GM12891 (cell line): ENCODE measurements at regions not wholly inside any gene's neighbourhood (a gene's known extent, or its start where the extent isn't known, plus 50 kb on each side); places are given as distances from the start of the nearest gene placed in this dataset.

Experiments used
- DNase-seq: peaks from one replicate; pipeline ENCODE4 v3.0.0; 2011; ENCODE audit warnings: low spot score; ENCODE audit not compliant: insufficient read length
- FAIRE-seq: peaks from 2 replicates; lab custom pipeline; 2011; peaks lifted over from hg19 to GRCh38; lab: Jason Lieb, UNC
- PAX5 ChIP-seq: IDR thresholded peaks from 2 replicates; pipeline ENCODE4 v1.6.1; 2011; ENCODE audit warnings: low read length, moderate library complexity, mild to moderate bottlenecking; ENCODE audit not compliant: insufficient read depth, severe bottlenecking
- POLR2A ChIP-seq: IDR thresholded peaks from 2 replicates; pipeline ENCODE4 v1.6.1; 2011; ENCODE audit warnings: low read depth, low read length, control low read depth
- POLR2AphosphoS5 ChIP-seq: IDR thresholded peaks from 2 replicates; pipeline ENCODE4 v1.6.1; 2011; ENCODE audit warnings: low read depth, low read length, control low read depth
- POU2F2 ChIP-seq: IDR thresholded peaks from 2 replicates; pipeline ENCODE4 v1.6.1; 2011; ENCODE audit warnings: low read depth, mild to moderate bottlenecking, control low read depth, low read length, moderate library complexity
- SPI1 ChIP-seq: IDR thresholded peaks from 2 replicates; pipeline ENCODE4 v1.6.1; 2011; ENCODE audit warnings: low read depth, low read length, control low read depth
- TAF1 ChIP-seq: IDR thresholded peaks from 2 replicates; pipeline ENCODE4 v1.6.1; 2011; ENCODE audit warnings: low read depth, low read length, control low read depth

DNA sequence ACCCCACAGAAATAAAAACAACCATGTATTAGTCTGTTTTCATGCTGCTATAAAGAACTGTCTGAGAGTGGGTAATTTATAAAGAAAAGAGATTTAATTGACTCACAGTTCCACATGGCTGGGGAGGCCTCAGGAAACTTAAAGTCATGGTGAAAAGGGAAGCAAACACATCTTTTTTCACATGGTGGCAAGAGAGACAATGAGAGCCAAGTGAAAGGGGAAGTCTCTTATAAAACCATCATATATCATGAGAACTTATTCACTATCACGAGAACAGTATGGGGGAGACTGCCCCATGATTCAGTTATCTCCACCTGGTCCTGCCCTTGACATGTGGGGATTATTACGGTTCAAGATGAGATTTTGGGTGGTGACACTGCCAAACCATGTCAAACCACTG, 141.5 kb downstream of the ZMAT3 start:
- FAIRE-seq: no peak
- no peak for TF ChIP-seq POLR2AphosphoS5
- no peak for TF ChIP-seq SPI1
- TF ChIP-seq TAF1: no peak
- no peak for TF ChIP-seq POLR2A
- TF ChIP-seq POU2F2: no peak
- no peak for TF ChIP-seq PAX5
- DNase-seq: no peak

DNA sequence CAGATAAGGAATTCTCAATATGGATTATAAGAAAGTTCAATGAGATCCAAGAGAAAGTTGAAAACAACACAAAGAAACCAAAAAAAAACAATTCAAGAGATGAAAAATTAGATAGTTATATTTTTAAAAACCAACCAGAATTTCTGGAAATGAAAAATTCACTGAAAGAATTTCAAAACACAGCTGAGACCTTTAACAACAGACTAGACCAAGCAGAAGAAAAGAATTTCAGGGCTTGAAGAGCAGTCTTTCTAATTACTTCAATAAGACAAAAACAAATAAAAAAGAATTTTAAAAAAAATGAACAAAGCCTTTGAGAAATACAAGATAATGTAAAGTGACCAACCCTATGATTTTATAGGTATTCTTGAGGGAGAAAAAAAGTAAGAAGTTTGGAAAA, 155.4 kb downstream of the ZMAT3 start:
- DNase-seq (no peak), FAIRE-seq (no peak)
- no peak for TF ChIP-seq POLR2AphosphoS5
- no peak for TF ChIP-seq TAF1
- TF ChIP-seq PAX5: no peak
- TF ChIP-seq SPI1: no peak
- no peak for TF ChIP-seq POLR2A

DNA sequence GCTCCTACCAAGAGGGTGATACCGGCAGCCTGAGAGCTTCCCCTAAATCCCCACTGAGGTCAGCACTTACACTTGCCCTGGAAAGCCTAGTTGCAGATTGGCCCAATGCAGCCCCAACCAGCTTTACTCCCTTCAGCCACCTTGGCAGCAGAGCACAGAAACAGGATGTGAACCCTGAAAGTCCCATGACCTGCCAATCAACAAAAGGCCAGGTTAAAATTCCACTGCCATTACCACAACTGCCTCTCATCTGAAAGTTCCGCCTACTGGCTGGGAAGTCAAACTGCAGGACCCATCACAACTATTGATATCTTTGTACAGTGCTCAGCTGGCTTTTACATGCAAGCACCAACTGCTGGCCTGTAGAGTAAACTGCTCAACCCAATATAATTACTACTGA, 156.2 kb downstream of the ZMAT3 start:
- TF ChIP-seq POU2F2 (no peak), SPI1 (no peak), POLR2AphosphoS5 (no peak), TAF1 (no peak), POLR2A (no peak), PAX5 (no peak)
- no peak for FAIRE-seq
- no peak for DNase-seq

DNA sequence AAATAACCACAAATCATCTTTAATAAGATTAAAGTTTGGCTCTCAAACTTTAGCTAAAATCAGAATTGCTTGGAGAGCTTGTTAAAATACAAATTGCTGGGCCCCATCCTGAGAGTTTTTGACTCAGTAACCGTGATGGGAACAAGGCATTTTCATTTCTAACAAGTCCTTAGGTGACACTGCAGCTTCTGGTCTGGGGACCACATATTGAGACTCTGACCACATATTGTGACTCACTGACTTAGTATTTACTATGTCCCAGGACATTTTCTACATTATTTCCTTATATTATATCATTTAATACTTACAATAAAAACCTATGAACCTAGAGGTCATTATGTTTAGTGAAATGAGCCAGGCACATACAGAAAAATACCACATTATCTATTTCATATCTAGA, 164.5 kb downstream of the ZMAT3 start:
- DNase-seq: no peak
- TF ChIP-seq SPI1: no peak
- no peak for TF ChIP-seq POLR2A
- TF ChIP-seq POLR2AphosphoS5: no peak
- TF ChIP-seq TAF1: no peak
- TF ChIP-seq PAX5: no peak
- no peak for TF ChIP-seq POU2F2
- FAIRE-seq: no peak

DNA sequence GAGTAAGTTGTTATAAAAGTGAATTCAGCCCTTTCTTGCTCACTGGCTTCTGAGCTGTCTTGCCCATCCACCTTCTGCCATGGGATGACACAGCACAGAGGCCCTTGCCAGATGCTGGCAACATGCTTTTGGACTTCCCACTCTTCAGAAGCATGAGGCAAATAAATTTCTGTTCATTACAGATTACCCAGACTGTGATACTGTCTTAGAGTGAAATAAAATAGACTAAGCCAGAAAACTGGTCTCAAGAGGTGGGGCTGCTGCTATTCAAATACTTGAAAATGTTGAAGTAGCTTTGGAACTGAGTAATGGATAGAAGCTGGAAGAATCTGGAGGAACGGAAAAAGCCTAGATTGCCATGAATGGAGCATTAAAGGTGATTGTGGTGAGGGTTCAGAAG, 170.4 kb downstream of the ZMAT3 start:
- no peak for TF ChIP-seq POU2F2
- no peak for TF ChIP-seq POLR2AphosphoS5
- no peak for TF ChIP-seq SPI1
- TF ChIP-seq PAX5: no peak
- TF ChIP-seq POLR2A: no peak
- no peak for TF ChIP-seq TAF1
- DNase-seq: no peak
- FAIRE-seq: no peak

DNA sequence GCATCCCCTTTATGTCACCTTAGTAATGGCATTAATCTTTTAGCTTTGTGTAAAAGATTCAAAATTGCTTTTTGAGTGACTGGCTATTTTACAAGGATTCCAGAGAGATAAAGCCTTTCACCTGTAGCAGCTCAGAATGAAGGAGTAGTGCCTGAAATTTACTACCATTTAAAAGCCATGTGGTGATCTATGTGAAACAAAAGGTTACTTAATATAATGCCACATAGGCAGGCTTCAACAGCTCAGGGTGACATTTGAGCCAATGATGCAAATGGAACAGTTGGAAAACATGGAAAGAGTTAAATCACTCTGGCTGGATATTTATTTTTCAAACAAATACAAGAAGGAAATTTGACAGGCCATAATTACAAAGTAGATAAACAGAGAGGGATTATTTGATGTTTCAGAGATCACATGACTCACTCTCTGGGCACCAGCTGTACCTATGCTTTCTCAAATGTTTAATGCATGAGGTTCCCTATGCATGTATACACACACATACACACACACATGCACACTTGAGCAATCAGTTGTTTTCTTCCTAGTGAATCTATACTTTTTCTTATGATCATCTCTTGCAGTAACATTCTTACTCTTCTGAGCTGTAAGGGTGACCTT, 171.5 kb downstream of the ZMAT3 start:
- no peak for FAIRE-seq
- TF ChIP-seq POLR2AphosphoS5: no peak
- no peak for TF ChIP-seq POLR2A
- no peak for TF ChIP-seq TAF1
- TF ChIP-seq POU2F2: no peak
- no peak for TF ChIP-seq SPI1
- TF ChIP-seq PAX5: no peak
- DNase-seq: no peak

DNA sequence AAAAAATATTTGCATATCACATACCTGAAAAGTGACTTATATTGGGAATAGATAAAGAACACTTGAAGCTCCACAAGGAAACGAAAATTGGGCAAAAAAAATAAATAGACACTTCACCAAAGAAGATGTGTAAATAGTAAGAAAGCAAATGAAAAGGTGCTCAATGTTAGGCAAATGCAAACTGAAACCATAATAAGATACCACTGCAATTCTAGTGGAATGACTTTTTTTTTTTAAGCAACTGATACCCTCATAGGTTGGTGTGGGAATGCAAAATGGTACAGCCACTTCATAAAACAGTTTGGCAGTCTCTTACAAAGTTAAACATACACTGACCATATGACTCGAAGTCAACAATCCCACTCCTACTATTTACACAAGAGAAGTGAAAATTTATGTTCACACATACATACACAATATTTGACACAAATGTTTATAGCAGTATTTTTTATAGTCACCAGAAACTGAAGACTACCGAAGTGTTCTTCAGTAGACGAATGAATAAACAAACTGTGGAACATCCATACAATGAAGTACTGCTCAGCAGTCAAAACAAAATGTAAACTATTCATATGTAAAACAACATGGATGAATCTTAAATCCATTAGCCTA, 176.3 kb downstream of the ZMAT3 start:
- FAIRE-seq: no peak
- no peak for TF ChIP-seq POLR2A
- no peak for TF ChIP-seq POU2F2
- no peak for TF ChIP-seq PAX5
- TF ChIP-seq TAF1: no peak
- no peak for TF ChIP-seq POLR2AphosphoS5
- no peak for TF ChIP-seq SPI1
- DNase-seq: no peak
